Ascending aorta (tissue), 2 donors: ENCODE measurements at regions not wholly inside any gene's neighbourhood (a gene's known extent, or its start where the extent isn't known, plus 50 kb on each side); places are given as distances from the start of the nearest gene placed in this dataset.

Experiments used
- DNase-seq, 2 donors: peaks; one replicate each; pipeline ENCODE4 v3.0.0-alpha.2; 2019; ENCODE audit warnings: low spot score in 2 of 2
- H3K27ac ChIP-seq, 2 donors: fragments of 200-600 bp; sonication (generic); one replicate each; pipeline ENCODE4 v1.5.1; 2016 to 2017; ENCODE audit warnings: mild to moderate bottlenecking in 1 of 2
- H3K27me3 ChIP-seq: fragments of 200-600 bp; sonication (generic); one replicate; pipeline ENCODE4 v1.5.1; 2017
- H3K36me3 ChIP-seq, 2 donors: fragments of 200-600 bp; sonication (generic); one replicate each; pipeline ENCODE4 v1.5.1; 2016
- H3K4me1 ChIP-seq, 2 donors: fragments of 200-600 bp; sonication (generic); one replicate each; pipeline ENCODE4 v1.5.1; 2016 to 2017; ENCODE audit warnings: mild to moderate bottlenecking in 1 of 2
- H3K4me3 ChIP-seq, 2 donors: fragments of 200-600 bp; sonication (generic); one replicate each; pipeline ENCODE4 v1.5.1; 2016 to 2017; ENCODE audit warnings: mild to moderate bottlenecking in 1 of 2
- H3K9me3 ChIP-seq, 2 donors: fragments of 200-600 bp; sonication (generic); one replicate each; pipeline ENCODE4 v1.5.1; 2016
- CTCF ChIP-seq, 3 experiments: fragments of 200-600 bp in 2 of 3; fragments of 450-650 bp in 1 of 3; sonication (generic) in 2 of 3; IDR thresholded peaks; one replicate each; pipeline ENCODE4 v1.5.1; 2016 to 2019; ENCODE audit warnings: antibody characterized with exemption in 3 of 3, mild to moderate bottlenecking in 1 of 3, moderate library complexity in 1 of 3
- intact Hi-C: fragments of 100-400 bp; cut with DNase I; formaldehyde crosslinking; loops from one replicate; pipeline ENCODE4 v1.15.1; 2023

GRCh38 chr19:31610018-31610417 lies 260.8 kb upstream of the TSHZ3 start:
- DNase-seq, result no peak
- H3K27ac ChIP-seq, result no peak overlapping the region
- intact Hi-C loops, result no loop called here

GRCh38 chr19:31611046-31611877 lies 262.0 kb upstream of the TSHZ3 start:
- Histone ChIP-seq H3K4me3 (no peak overlapping the region), H3K9me3 (no peaks in the 10 kb centered on the region), H3K4me1 (no peaks in the 10 kb centered on the region), H3K36me3 (no peaks in the 10 kb centered on the region), H3K27ac (no peak overlapping the region), H3K27me3 (no peaks in the 10 kb centered on the region)
- TF ChIP-seq CTCF (IDR thresholded peaks at IDR 0.05), result no peak
- DNase-seq, result no peak
- intact Hi-C loops, result no loop called here

More at GRCh38 chr19:31610018-31610417, 260.8 kb upstream of the TSHZ3 start:
- Histone ChIP-seq H3K4me3 (no peak overlapping the region), H3K9me3 (no peaks in the 10 kb centered on the region), H3K27me3 (no peaks in the 10 kb centered on the region), H3K36me3 (no peaks in the 10 kb centered on the region), H3K4me1 (no peaks in the 10 kb centered on the region)
- no peak for TF ChIP-seq CTCF (IDR thresholded peaks at IDR 0.05)

DNA sequence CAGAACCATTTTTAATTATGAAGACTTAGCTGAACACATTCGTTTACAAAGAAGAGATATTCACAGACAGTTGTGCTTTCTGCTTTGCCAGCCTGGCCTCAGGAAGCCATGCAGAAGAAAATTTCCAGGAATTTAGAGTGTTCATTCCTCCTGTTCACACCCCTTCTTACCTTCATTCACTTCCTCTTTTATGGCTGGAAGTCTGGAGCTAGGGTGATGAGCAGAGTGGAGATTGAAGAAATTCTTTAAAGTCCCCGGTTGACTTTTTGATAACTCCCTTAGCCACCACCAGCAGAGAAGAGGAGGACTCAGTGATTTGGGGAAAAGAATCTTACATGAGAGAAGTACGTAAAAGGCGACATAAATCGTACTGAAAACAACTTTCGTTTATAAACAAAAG lies 263.6 kb upstream of the TSHZ3 start:
- Histone ChIP-seq H3K36me3 (no peaks in the 10 kb centered on the region), H3K27ac (no peak overlapping the region), H3K4me3 (no peak overlapping the region), H3K4me1 (no peaks in the 10 kb centered on the region), H3K27me3 (no peaks in the 10 kb centered on the region), H3K9me3 (no peaks in the 10 kb centered on the region)
- no peak for TF ChIP-seq CTCF (IDR thresholded peaks at IDR 0.05)
- DNase-seq, result no peak
- intact Hi-C loops, result no loop called here

GRCh38 chr19:31613683-31614219 lies 264.5 kb upstream of the TSHZ3 start:
- no peak for DNase-seq
- H3K4me1 ChIP-seq, result no peaks in the 10 kb centered on the region
- intact Hi-C loops, result no loop called here
- H3K36me3 ChIP-seq, result no peaks in the 10 kb centered on the region
- no peak for TF ChIP-seq CTCF (IDR thresholded peaks at IDR 0.05)
- H3K27me3 ChIP-seq, result no peaks in the 10 kb centered on the region
- H3K9me3 ChIP-seq, result no peaks in the 10 kb centered on the region
- H3K4me3 ChIP-seq, result no peak overlapping the region
- H3K27ac ChIP-seq, result no peak overlapping the region

DNA sequence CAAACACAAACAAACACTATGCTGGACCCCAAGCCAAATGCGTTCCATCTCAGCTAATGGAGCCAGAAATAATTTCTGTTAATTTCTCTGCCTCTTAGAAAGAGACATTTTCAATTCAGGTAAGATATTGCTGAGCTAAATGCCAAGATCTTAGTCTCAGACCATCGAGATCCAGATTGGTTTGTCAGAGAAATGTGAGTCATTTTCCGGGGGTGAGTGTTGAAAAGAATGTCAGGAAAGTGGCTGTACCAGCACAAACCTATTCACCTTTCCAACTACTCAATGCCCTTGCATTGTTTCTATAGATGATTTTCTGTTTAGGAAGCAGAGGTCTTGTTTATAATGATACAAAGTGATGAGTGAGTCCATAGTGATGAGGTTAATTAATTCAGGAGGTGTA lies 266.8 kb upstream of the TSHZ3 start:
- Histone ChIP-seq H3K27ac (no peak overlapping the region), H3K27me3 (no peaks in the 10 kb centered on the region), H3K4me1 (no peaks in the 10 kb centered on the region), H3K4me3 (no peak overlapping the region), H3K9me3 (no peaks in the 10 kb centered on the region), H3K36me3 (no peaks in the 10 kb centered on the region)
- TF ChIP-seq CTCF (IDR thresholded peaks at IDR 0.05), result no peak
- intact Hi-C loops, result no loop called here
- DNase-seq, result no peak
